Activated T-cell treated with anti-CD3 and anti-CD28 coated beads, Interleukin-2, amount 50 U/mL, for 1 hour (primary cell): ENCODE measurements at regions not wholly inside any gene's neighbourhood (a gene's known extent, or its start where the extent isn't known, plus 50 kb on each side); places are given as distances from the start of the nearest gene placed in this dataset.
"Not testable (repeated sequence)": the region's sequence is repeated elsewhere in the genome, so short reads cannot be mapped to it uniquely, and the experiment has no call there.

ENCODE experiments used
- DNase-seq: peaks from one replicate; pipeline ENCODE4 v3.0.0-alpha.2; 2020

DNA sequence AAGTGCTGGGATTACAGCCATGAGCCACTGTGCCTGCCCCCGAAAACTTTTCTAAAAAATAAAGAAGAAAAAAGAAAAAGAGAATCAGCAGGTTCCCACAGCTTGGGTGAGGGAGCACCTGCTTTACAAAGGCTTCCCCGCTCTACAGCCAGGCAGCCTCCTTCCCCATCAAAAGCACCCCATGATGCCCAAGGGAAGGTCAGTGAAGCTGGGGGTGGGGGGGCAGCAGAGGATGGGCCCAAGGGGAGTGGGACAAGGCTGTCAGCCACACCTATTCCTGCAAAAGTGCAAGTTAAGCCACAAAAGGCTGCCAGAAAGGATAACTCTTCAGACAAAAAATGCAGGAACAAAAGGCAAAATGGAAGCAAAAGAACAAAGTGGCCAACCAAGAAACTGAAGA lies 72.5 kb downstream of the FAM50B start:
- no peak for DNase-seq

DNA sequence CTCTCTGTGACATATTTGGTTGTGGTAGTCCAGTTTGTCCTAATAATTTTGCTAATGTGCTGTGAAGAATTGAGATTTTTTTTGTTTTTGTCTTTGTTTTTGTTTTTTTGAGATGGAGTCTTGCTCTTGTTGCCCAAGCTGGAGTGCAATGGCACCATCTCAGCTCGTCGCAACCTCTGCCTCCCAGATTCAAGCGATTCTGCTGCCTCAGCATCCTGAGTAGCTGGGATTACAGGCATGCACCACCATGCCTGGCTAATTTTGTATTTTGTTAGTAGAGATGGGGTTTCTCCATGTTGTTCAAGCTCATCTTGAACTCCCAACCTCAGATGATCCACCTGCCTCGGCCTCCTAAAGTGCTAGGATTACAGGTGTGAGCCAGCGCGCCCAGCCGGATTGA lies 73.4 kb downstream of the FAM50B start:
- not testable (repeated sequence) for DNase-seq

DNA sequence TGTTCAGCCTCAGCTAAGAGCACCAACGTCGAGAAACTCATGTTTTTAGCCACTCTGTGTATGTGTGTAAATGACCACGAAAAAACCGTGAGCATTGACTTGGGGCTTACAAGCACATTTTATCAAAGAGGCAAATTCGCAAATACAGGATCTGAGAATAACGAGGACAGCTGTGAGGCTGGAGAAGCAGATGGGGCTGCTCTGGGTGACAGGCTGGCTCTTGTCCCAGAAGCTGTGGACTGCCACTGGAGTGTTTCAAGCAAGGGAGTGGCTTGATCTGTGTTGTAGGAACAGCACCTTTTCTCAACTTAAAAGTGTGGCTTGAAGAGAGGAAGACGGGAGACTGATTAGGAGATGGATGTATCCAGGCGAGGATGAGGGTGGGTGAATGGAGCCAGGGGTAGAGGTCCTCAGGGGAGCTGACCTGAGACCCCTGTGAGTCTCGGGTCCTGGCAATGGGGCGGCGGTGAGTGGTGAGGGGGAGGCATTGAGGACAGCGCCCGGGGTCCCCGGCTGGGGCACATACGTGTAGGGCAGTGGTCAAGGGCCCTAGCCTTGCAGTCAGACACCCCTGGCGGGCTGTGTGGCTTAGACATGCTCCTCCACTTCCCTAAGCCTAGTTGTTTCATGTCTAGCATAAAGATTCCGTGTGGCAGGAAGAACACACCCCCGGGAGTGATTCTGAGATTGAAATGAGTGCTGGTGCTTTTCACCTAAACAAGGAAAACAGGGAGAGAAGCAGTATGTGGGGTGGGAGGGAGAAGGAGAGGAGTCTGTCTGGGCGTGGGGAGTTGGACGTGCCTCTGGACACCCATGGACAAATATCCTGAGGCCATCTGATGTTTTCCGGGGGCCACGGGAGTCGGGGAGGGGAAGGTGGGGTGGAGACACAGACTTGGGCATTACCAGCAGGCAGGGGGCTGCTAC lies 76.3 kb downstream of the FAM50B start:
- not testable (repeated sequence) for DNase-seq

DNA sequence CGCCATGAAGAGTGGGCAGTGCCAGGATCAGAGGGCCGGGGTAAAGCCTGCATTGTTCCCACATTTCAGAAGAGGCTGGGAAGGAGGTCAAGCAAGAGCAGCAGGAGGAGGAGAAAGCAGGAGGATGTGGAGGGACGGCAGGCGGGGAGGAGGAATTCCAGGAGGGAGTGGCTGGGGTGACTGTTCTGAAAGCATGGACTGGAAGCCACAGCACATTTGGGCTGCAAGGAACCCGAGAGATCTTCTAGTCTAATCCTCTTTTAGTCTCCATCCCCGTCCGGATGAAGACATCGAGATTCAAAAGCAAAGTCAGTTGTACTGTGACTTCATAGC lies 76.9 kb downstream of the FAM50B start:
- no peak for DNase-seq

DNA sequence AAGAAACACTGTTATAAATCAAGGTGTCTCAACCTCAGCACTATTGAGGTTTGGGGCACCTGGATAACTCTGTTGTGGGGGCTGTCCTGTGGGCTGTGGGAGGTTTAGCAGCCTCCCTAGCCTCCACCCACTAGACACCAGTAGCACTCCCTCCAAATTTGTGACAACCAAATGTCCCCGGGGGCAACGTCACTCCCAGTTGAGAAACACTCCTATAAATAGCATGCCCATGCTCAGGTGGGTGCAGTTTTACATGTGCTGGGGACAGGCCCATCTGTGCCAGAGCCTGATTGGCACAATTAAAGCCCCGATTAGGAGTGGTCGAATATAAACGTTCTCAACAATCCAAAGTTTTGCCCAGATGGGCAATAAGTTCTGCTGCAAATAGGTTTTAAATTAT lies 78.9 kb downstream of the FAM50B start:
- DNase-seq: no peak

DNA sequence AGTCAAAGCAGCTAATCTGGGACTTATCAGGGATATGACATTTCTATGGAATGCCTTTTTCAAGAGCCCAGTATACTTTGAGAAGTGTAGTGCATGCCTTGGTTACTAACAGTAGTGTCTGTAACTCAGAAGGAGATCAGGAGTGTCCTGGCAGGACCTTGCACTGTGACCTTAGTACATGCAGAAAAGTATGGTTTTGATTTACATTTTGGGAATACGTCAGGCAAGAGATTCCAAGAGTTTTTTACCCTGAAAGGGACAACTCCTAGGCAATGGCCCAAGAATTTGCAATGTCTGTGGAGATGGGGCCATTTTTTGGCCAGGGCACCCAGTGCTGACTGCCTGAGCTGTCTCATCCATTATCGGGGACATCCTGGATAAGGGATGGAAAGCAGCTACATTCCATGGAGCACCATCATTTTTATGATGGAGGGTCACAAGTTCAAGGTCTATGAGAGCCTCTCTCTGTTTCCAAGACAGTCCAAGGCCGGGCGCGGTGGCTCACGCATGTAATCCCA lies 80.2 kb downstream of the FAM50B start:
- no peak for DNase-seq

DNA sequence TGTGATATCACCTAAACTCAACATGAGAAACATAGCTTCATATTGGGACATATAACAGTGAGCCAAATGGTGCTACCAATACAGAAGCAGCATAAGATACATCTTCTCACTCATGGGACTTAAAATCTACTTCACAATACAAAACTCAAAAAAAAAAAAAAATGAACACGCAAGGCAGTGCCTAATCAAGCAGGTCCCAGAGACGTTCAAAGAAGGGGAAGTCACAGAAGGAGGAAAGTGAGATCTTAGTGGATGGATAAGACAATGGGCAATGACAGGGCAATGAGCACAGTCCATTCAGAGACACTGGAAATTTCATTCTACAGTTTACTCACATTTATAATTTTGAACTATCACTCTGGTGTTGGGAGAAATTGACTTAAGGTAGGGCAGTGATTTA lies 88.3 kb downstream of the FAM50B start:
- DNase-seq: no peak

DNA sequence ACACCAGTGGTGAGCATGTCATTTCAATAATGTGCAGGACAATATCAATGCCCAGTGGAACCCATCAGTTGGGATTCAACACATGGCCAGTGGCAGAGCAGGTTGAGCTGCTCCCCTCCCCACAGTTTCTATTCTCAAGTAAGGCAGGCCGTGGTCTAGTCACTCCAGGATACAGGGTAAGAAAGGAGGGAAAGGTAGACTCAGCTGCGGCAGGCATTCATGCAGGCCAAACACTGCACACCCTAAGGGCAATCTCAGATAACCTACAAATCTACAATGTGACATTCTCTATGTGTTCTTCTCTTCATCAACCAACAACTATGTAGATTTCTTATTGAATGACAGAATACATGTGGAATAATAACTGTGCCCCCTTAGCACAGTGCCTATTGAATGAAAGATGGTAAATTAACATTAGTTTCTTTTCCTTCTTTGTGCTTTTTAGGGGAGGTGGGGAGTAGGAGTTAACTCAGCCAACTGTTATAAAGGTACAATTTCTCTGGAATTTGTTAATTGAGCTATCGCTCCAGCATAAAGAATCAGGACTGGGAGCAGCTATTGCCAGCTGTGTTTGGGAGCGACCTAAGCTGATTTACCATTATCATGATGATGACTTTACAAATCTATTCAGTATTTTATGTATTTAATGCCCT lies 89.7 kb downstream of the FAM50B start:
- no peak for DNase-seq

DNA sequence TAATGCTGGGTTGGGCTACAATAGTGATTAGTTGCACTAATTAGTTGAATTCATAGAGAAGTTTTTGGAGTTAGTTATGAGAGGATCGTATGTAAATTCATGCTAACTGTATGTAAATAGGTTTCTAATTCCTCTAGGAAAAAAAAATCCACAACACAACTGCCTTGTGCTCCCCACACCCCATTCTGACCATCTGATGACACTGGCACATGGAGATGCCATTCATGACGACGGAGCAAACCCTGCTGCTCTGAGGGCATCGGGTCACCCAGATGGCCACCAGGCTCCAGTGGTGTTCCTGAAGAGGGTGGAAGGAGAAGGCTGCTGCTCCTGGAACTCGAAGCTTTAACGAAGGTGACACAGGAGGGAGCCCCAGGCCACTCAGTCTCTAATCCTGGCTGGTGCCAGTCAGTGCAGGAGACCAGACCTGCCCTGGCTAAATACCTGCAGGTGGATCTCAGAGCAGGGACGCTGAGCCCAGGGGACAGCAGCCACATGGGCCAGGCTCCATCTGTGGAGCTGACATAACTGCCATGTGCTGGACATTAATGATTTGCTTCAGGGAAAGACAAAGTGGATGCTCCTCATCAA lies 90.3 kb downstream of the FAM50B start:
- DNase-seq: no peak

DNA sequence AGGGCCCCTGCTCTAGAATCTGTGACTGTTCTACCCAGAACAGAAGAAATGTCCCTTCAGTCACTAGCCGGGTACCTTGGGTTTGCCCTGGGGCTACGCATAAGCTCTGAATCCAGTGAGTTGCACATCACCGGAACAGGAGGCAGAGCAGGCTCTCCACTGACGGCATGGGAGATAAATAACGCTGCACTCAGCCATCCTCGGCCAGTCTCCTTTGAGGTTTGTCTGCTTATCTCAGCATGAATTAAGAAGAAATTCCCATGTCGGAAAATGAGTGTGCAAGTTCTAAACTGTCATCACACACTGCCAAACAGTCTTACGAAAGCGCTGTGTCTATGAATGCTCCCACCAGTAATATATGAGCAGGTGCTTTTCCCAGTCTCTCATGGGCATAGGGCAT lies 90.8 kb downstream of the FAM50B start:
- no peak for DNase-seq

DNA sequence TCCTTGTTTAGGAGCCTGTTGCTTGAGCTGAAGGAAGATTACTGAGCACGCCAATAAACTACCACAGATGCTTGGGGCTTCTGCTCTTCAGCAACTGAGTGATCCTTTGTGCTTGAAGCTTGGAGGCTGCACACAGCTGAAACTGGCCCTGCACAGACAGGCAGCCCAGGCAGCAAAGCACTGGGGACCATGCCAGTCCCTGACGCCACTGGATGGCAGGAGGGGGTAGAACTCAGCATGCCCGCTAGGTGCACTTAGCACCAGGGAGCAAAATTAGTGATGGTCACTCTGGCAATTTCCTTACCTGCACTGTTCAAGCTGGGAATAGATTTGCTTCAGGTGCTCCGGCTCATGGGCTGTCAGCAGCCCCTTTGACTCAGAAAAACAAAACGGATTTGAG lies 91.5 kb downstream of the FAM50B start:
- DNase-seq: no peak

DNA sequence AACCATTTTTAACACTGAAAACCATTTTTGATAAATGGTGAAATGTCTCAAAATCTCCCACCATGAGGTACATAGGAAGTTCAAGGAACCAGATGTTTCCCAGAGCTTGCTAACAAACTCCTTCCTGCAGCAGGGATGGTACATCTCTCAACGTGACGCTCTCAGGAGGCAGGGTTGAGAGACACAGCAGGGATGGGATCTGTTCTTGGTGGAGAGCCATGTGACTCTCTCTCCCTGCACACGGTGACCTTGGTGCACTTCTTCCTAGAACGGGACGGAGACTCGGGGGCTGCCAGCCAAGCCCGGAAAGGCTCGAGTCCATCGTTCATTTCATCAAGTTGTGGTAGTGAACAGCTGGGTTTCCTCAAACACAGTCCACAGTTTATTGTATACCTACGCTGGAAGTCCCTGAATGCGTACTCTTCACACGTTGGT lies 94.2 kb downstream of the FAM50B start:
- DNase-seq: no peak

DNA sequence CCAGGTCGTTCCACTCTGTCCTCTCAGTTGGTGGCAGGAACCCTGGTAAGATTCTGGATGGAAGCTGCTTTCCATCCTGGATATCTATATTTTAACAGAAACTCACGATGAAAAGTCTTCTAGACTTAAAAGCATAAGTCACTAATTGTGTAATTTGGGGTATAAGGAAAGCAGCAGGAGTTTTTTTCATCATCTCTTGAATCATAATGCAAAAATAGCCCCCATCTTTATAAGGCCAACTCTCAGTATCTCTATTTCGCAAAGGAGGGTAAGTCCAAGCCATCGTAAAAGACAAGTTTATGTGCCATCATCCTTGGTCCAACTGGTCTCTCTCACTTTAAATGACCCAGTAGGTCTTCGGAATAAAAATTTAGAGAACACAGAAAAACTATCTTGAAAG lies 95.1 kb downstream of the FAM50B start:
- no peak for DNase-seq

DNA sequence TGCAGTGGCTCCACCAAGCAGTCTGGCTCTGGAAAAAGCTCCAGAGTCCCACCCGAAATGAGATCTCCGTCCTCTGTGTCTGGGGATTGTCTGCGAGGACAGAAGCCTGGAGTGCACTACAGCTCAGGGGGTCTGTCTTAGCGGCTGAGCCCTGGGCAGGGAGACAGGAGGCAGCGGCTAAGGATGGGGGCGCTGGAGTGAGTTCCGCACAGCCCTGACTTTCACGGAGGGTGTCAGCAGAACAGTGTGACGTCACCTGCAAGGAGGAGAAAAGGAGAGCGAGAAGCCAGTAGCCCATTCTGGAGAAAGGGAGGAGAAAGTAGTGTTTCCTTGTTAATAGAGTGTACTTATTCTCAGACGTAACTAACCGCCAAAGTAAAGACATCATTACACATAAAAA lies 97.6 kb downstream of the FAM50B start:
- DNase-seq: no peak

DNA sequence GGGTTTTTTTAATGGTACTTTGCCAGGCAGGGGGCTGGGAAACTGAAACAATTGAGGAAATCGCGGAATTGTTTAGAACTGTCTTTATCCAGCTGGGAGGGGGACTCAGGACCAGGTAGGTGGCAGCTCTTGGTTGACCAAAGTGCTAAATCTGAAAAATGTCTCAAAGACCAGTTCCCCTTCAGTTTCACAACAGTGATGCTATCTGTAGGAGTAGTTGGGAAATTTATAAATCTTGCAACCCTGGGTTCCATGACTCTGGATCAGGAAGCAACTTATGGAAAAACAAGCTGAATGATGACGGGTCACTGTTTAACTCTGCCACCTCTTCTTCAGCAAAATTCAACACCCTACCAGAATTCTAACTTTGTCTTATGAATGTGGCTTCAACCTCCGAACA lies 99.7 kb downstream of the FAM50B start:
- no peak for DNase-seq

DNA sequence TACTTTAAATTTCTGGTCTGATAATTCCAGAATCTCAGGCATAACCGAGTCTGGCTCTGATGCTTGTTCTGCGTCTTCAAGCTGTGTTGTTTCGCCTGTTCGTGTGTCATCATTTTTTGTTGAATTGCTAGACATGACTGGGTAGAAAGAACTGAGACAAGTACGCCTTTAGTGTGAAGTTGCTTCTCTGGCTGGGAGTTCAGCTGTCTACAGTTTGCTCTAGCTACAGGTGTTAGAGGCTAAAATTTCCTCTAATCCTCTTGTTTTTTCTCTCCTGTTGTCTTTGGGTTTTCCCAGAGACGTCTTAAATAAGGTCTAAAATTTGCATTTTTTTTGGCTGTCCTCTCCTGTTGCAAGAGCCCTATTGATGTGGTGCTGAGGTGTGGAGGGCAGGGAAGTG lies 100.3 kb downstream of the FAM50B start:
- no peak for DNase-seq

DNA sequence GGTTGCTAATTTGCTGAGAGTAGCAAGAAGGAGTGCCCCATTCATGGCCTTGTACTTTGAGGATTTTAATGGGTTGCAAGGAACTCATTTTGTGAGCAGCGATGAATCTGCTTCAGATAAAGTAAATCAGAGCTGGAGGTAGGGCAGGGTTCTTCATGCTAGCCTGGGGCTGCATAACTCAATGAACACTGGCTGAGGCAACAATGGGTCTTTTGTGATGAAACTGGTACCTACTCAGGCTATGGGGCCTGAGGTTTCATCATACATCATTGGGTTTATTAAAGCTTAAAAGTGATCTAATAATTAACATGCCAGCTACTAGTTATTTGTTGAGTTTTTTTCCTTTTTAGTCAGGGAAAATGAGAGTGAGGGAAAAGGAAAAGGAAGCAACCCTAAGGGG lies 106.9 kb downstream of the FAM50B start:
- no peak for DNase-seq

DNA sequence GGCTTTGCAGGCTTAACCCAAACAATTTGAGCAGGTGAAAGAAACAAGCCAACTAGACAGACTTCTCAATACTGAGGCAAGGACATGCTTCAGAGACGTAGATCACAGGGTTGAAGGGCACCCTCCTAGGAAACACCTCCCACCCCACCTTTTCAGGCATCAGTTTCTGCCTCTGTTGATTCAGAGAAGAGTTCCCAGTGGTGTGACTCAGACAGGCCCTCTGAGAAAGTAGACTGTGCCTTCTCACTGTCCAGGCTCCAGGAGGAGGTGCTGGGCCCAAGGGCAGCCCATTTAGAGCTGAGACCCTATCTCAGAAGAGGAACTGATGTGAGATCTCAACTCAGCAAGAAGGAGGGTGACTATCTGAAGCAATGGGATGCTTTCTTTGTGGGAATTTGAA lies 108.1 kb downstream of the FAM50B start:
- no peak for DNase-seq

DNA sequence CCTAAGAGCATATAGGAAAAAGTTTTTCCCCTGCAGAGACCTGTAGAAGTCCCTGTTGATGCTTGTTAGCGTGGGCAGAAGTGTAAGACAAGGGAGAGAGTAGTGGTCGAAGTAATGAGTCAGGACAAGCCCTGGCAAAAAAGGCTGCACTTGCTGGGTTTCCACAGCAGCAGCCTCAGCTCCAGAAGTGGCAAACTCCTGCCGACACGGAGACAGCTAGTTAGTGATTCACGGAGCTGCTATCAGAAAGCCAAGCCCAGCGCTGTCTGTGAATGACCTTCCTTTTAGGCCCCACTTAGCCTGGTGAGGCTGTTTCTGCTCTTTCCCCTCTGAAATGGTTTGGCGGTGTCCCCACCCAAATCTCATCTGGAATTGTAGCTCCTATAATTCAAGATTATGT lies 109.1 kb downstream of the FAM50B start:
- no peak for DNase-seq

DNA sequence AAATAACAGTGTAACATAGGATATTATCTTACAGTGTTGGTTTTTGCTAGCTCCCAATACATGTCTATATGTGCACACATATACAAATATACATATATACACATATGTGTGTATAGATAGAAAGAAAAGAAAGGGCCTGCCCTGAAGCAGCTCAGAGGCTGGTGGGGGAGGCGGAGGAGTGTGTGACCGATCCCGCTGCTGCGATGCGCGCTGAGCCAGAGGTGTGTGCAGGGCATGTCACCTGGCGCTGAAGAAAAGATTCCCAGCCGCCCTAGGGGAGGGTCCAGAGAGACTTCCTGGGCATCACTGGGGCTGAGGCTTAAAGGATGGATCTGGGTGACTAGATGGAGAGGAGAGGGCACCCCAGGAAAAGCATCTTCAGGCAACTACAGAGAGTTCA lies 110.2 kb downstream of the FAM50B start:
- no peak for DNase-seq

DNA sequence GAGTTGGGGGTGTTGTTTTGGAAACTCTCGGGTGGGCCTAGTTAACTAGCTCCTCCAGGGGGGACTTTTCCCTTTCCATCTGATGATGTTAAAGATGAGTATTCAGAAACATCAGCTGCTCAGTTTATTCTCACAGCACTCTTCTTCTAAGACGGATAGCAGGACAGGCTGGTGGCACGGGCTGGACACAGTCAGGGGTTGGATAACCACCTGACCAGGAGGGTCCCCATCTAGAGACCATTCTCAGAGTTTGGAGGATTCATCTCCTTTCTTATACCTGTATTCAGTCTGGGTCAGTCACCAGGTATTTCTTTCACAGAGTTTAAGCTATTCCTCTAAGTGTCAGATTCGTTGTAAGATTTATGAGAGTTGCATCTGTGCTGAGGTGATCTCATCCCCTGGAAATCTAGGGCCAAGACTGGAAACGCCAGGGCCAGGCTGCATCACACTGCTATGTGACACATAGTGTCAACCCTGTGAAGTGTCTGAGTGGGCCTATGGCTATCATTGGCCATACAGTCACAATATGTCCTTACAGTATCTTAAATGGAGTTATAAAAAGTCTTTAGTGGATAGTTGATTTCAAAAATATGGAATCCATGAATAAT lies 111.7 kb downstream of the FAM50B start:
- DNase-seq: no peak

DNA sequence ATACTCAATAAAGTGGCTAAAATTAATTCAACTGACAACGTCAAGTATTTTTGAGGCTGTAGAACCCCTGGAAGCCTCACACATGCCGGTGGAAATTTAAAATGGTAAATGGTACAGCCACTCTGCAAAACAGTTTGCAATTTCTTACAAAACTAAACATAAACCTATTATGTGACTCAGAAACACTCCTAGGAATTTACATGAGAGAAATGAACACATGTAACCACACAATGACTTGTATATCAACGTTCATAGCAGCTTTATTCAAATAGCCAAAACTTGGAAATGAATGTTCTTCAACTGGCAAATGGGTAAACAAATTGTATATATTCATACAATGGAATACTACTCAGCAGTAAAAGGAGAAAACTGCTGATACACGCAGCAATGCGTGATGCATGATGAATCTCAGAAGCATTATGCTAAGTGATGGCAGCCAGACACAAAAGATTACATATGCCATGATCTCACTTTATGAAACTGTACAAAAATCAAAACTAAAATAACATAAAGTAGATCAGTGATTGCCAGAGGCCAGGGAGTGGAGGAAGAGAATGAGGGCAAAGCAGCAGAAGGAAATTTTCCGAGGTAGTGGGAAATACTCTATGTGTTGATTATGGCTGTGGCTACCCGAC lies 112.5 kb downstream of the FAM50B start:
- DNase-seq: no peak
